Bronchial epithelial cell (primary cell): ENCODE measurements at regions not wholly inside any gene's neighbourhood (a gene's known extent, or its start where the extent isn't known, plus 50 kb on each side); places are given as distances from the start of the nearest gene placed in this dataset.

Experiments used
- DNase-seq: peaks from one replicate; pipeline ENCODE4 v3.0.0-alpha.2; 2010; ENCODE audit warnings: low read depth
- FAIRE-seq: peaks from 2 replicates; lab custom pipeline; 2011; peaks lifted over from hg19 to GRCh38; lab: Jason Lieb, UNC
- H3K27me3 ChIP-seq: 2 replicates; pipeline ENCODE4 v1.5.1; 2011; ENCODE audit warnings: low read length; ENCODE audit not compliant: control insufficient read depth, insufficient read depth
- H3K36me3 ChIP-seq: 2 replicates; pipeline ENCODE4 v1.5.1; 2011; ENCODE audit warnings: low read length; ENCODE audit not compliant: control insufficient read depth, insufficient read depth
- H3K4me3 ChIP-seq: 2 replicates; pipeline ENCODE4 v1.5.1; 2011; ENCODE audit warnings: mild to moderate bottlenecking, low read depth, low read length, control low read depth
- CTCF ChIP-seq: IDR thresholded peaks from 2 replicates; pipeline ENCODE4 v1.5.1; 2011; ENCODE audit warnings: mild to moderate bottlenecking, moderate library complexity, low read length, control low read depth, inconsistent platforms; ENCODE audit not compliant: insufficient read depth, severe bottlenecking

- peak; percentile 72 for FAIRE-seq
- Histone ChIP-seq H3K4me3 (no peak overlapping the region), H3K27me3 (peaks cover 17% of the 10 kb centered on the region), H3K36me3 (no peaks in the 10 kb centered on the region)
- no peak for TF ChIP-seq CTCF
- DNase-seq, result no peak
Observed at GRCh38 chr1:30815556-30815955, 58.0 kb upstream of the LAPTM5 start.

GRCh38 chr1:30814292-30814691, 56.7 kb upstream of the LAPTM5 start:
- TF ChIP-seq CTCF, result no peak
- DNase-seq (no peak), FAIRE-seq (no peak)
- Histone ChIP-seq H3K27me3 (peaks cover 14% of the 10 kb centered on the region), H3K36me3 (no peaks in the 10 kb centered on the region), H3K4me3 (no peak overlapping the region)

- DNase-seq (no peak), FAIRE-seq (no peak)
- no peak for TF ChIP-seq CTCF
- no peaks in the 10 kb centered on the region for H3K36me3 ChIP-seq
- H3K4me3 ChIP-seq, result no peak overlapping the region
- H3K27me3 ChIP-seq, result peaks cover 10% of the 10 kb centered on the region
Observed at GRCh38 chr1:30812076-30812475, 54.5 kb upstream of the LAPTM5 start.

GRCh38 chr1:30811187-30811586, 53.6 kb upstream of the LAPTM5 start:
- DNase-seq (no peak), FAIRE-seq (no peak)
- peaks cover 15% of the 10 kb centered on the region for H3K27me3 ChIP-seq
- no peak for TF ChIP-seq CTCF
- H3K36me3 ChIP-seq, result no peaks in the 10 kb centered on the region
- H3K4me3 ChIP-seq, result no peak overlapping the region

- TF ChIP-seq CTCF, result no peak
- Histone ChIP-seq H3K27me3 (peaks cover 16% of the 10 kb centered on the region), H3K4me3 (no peak overlapping the region), H3K36me3 (no peaks in the 10 kb centered on the region)
- DNase-seq (no peak), FAIRE-seq (no peak)
Observed at GRCh38 chr1:30810416-30811080, 53.0 kb upstream of the LAPTM5 start.
